ENCODE measurements at regions not wholly inside any gene's neighbourhood (a gene's known extent, or its start where the extent isn't known, plus 50 kb on each side); places are given as distances from the start of the nearest gene placed in this dataset.

- TF ChIP-seq PRRX2 (CRISPR knock-in tag; IDR thresholded peaks at IDR 0.05): no peak
- no peak for TF ChIP-seq ZNF532 (CRISPR knock-in tag; IDR thresholded peaks at IDR 0.05; ENCODE audit: borderline replicate concordance)
- TF ChIP-seq MXD4 (CRISPR knock-in tag; IDR thresholded peaks at IDR 0.05; ENCODE audit: borderline replicate concordance): no peak
- no peak for TF ChIP-seq NR1H2 (CRISPR knock-in tag; IDR thresholded peaks at IDR 0.05)
- TF ChIP-seq GRHL2 (CRISPR knock-in tag; IDR thresholded peaks at IDR 0.05; ENCODE audit: insufficient replicate concordance, severe bottlenecking): no peak
- no peak for TF ChIP-seq ZNF121 (CRISPR knock-in tag; IDR thresholded peaks at IDR 0.05)
- no peak for TF ChIP-seq STAT6 (CRISPR knock-in tag; conservative IDR thresholded peaks at IDR 0.05; ENCODE audit: low read depth)
- TF ChIP-seq NFYB (CRISPR knock-in tag; conservative IDR thresholded peaks at IDR 0.05; ENCODE audit: low read depth): no peak
- H3K36me3 Mint-ChIP-seq: no peaks in the 10 kb centered on the region
- H3K4me3 Mint-ChIP-seq: no peak overlapping the region
- H3K4me1 Mint-ChIP-seq: no peaks in the 10 kb centered on the region
- H3K27me3 Mint-ChIP-seq (ENCODE audit: low read depth): no peaks in the 10 kb centered on the region; the same call in 1 of the 2 replicates
- CTCF ChIA-PET: interaction anchor here (0.5 to 0.9 kb wide), 2 partner anchors 239 to 713 kb away, joined by 3 read pairs; no protein-coding TSS in a partner anchor
- POLR2A ChIA-PET: interaction anchor here (0.6 kb wide), 1 partner anchor 10 kb away, joined by 4 read pairs; no protein-coding TSS in a partner anchor
- H3K27ac Mint-ChIP-seq: no peak overlapping the region
- ATAC-seq (no peak), DNase-seq (ENCODE audit: low spot score) (no peak)
- H3K9me3 Mint-ChIP-seq: no peaks in the 10 kb centered on the region
These were observed 109.2 kb upstream of the CARMIL1 start for GRCh38 chr6:25169961-25170360.

GRCh38 chr6:25170640-25171039, 108.5 kb upstream of the CARMIL1 start:
- ChIA-PET POLR2A (no interaction called here), CTCF (no interaction called here)
- Mint-ChIP-seq H3K36me3 (no peaks in the 10 kb centered on the region), H3K4me3 (no peak overlapping the region), H3K27ac (no peak overlapping the region), H3K27me3 (ENCODE audit: low read depth) (no peaks in the 10 kb centered on the region; the same call in 1 of the 2 replicates), H3K9me3 (no peaks in the 10 kb centered on the region), H3K4me1 (no peaks in the 10 kb centered on the region)
- ATAC-seq (no peak), DNase-seq (ENCODE audit: low spot score) (no peak)
- TF ChIP-seq SOX15 (CRISPR knock-in tag; IDR thresholded peaks at IDR 0.05) (no peak), ZNF671 (CRISPR knock-in tag; IDR thresholded peaks at IDR 0.05) (no peak), NFATC4 (CRISPR knock-in tag; IDR thresholded peaks at IDR 0.05) (no peak), RORB (CRISPR knock-in tag; IDR thresholded peaks at IDR 0.05) (no peak), USF1 (CRISPR knock-in tag; IDR thresholded peaks at IDR 0.05) (no peak)

- DNase-seq (ENCODE audit: low spot score) (no peak), ATAC-seq (no peak)
- CTCF ChIA-PET: no interaction called here
- H3K27ac Mint-ChIP-seq: no peak overlapping the region
- no peaks in the 10 kb centered on the region; the same call in 1 of the 2 replicates for H3K27me3 Mint-ChIP-seq (ENCODE audit: low read depth)
- POLR2A ChIA-PET: no interaction called here
- H3K36me3 Mint-ChIP-seq: no peaks in the 10 kb centered on the region
- no peak overlapping the region for H3K4me3 Mint-ChIP-seq
- H3K4me1 Mint-ChIP-seq: no peaks in the 10 kb centered on the region
- H3K9me3 Mint-ChIP-seq: no peaks in the 10 kb centered on the region
- TF ChIP-seq ZNF416 (CRISPR knock-in tag; IDR thresholded peaks at IDR 0.05): no peak
- no peak for TF ChIP-seq PRRX2 (CRISPR knock-in tag; IDR thresholded peaks at IDR 0.05)
- TF ChIP-seq HMGXB4 (CRISPR knock-in tag; IDR thresholded peaks at IDR 0.05): no peak
- TF ChIP-seq MLX (CRISPR knock-in tag; IDR thresholded peaks at IDR 0.05): no peak
- TF ChIP-seq FOXP1 (CRISPR knock-in tag; IDR thresholded peaks at IDR 0.05; ENCODE audit: borderline replicate concordance): no peak
- no peak for TF ChIP-seq SOX15 (CRISPR knock-in tag; IDR thresholded peaks at IDR 0.05)
- TF ChIP-seq E2F5 (CRISPR knock-in tag; IDR thresholded peaks at IDR 0.05): no peak
- no peak for TF ChIP-seq JUN (CRISPR knock-in tag; IDR thresholded peaks at IDR 0.05)
- TF ChIP-seq CBFB (CRISPR knock-in tag; IDR thresholded peaks at IDR 0.05; ENCODE audit: low read depth): no peak
- TF ChIP-seq SMAD3 (CRISPR knock-in tag; IDR thresholded peaks at IDR 0.05; ENCODE audit: borderline replicate concordance): no peak
These were observed 107.9 kb upstream of the CARMIL1 start for GRCh38 chr6:25171301-25171700.

All from WTC11 (cell line).